ENCODE measurements at regions not wholly inside any gene's neighbourhood (a gene's known extent, or its start where the extent isn't known, plus 50 kb on each side); places are given as distances from the start of the nearest gene placed in this dataset.
"Not testable (repeated sequence)": the region's sequence is repeated elsewhere in the genome, so short reads cannot be mapped to it uniquely, and the experiment has no call there.

DNA sequence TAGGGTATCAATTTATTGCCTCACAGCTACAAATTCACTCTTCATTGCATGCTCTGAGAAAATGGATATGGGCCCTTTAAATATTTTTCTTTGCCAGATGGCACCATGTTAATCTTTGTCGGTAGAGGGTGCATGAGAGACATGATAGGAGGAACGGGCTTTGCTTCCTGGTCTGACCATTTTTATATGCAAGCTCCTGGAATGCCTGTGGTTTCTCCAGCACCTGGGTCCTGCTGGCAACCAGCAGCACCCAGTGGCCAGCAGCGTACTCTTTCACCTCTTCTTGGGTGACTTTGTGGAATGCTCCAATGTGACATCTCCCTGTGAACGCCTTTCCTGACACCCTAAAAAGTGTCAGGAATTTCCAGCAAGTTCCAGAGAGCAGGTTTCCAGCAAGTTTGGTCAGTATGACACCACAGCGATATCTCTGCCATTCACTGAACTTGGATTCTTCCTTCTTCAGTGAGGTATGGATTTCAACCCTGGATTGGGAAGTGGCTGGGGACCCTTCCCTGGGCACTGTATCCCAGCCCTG lies 140.3 kb upstream of the PGRMC2 start:
- Histone ChIP-seq H3K9me3 (ENCODE audit: control insufficient read depth, low read length) (peaks cover 3% of the 10 kb centered on the region), H3K27me3 (replicated peaks; ENCODE audit: control insufficient read depth, insufficient read depth, low read length) (no peaks in the 10 kb centered on the region), H3K36me3 (ENCODE audit: control insufficient read depth, insufficient read depth, low read length, severe bottlenecking) (no peaks in the 10 kb centered on the region), H3K4me1 (ENCODE audit: control insufficient read depth, insufficient read depth, low read length) (peaks cover 34% of the 10 kb centered on the region), H3K4me3 (ENCODE audit: low read length) (peak overlapping the region; percentile 55), H3K9ac (ENCODE audit: low read length) (peak overlapping the region; percentile 56)
- peak; percentile 75 for DNase-seq (ENCODE audit: low read depth)

- Histone ChIP-seq H3K4me1 (ENCODE audit: control insufficient read depth, insufficient read depth, low read length) (peaks cover 34% of the 10 kb centered on the region), H3K36me3 (ENCODE audit: control insufficient read depth, insufficient read depth, low read length, severe bottlenecking) (no peaks in the 10 kb centered on the region), H3K27me3 (replicated peaks; ENCODE audit: control insufficient read depth, insufficient read depth, low read length) (no peaks in the 10 kb centered on the region), H3K9me3 (ENCODE audit: control insufficient read depth, low read length) (peaks cover 3% of the 10 kb centered on the region), H3K9ac (ENCODE audit: low read length) (peak overlapping the region; percentile 58), H3K4me3 (ENCODE audit: low read length) (peak overlapping the region; percentile 29)
- peak; percentile 30 for DNase-seq (ENCODE audit: low read depth)
Measured at GRCh38 chr4:128424527-128425497, 137.2 kb upstream of the PGRMC2 start.

DNA sequence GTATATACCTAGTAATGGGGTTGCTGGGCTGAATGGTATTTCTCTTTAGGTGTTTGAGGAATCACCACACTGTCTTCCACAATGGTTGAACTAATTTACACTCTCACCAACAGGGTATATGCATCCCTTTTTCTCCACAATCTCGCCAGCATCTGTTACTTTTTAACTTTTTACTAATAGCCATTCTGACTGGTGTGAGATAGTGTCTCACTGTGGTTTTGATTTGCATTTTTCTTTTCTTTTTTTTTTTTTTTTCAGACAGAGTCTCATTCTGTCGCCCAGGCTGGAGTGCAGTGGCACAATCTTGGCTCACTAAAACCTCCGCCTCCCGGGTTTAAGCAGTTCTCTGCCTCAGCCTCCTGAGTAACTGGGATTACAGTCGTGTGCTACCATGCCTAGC lies 134.7 kb upstream of the PGRMC2 start:
- peaks cover 30% of the 10 kb centered on the region for H3K4me1 ChIP-seq (ENCODE audit: control insufficient read depth, insufficient read depth, low read length)
- not testable (repeated sequence) for H3K27me3 ChIP-seq (replicated peaks; ENCODE audit: control insufficient read depth, insufficient read depth, low read length); H3K9ac ChIP-seq (ENCODE audit: low read length); DNase-seq (ENCODE audit: low read depth); H3K4me3 ChIP-seq (ENCODE audit: low read length); H3K9me3 ChIP-seq (ENCODE audit: control insufficient read depth, low read length); H3K36me3 ChIP-seq (ENCODE audit: control insufficient read depth, insufficient read depth, low read length, severe bottlenecking)

DNA sequence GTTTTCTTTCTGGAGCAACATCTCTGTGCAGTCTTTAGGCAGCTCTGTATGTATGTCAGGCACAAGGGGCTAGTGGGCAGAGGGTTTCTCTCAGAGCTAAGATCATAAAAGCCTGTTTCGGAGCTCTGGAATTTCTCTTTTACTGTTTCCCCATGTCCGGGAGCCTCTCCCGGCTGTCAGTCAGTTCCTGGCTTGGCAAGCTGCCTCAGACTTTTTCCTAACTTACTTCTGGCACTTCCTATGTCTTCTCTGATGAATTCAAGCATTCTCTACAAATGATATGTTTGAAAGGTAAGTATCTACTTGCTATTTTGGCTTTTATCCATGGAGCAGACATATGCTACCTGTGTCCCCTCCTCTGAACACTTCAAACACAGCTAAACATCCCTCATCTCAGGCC lies 129.3 kb upstream of the PGRMC2 start:
- Histone ChIP-seq H3K4me3 (ENCODE audit: low read length) (no peak overlapping the region), H3K4me1 (ENCODE audit: control insufficient read depth, insufficient read depth, low read length) (no peaks in the 10 kb centered on the region), H3K9ac (ENCODE audit: low read length) (no peak overlapping the region), H3K27me3 (replicated peaks; ENCODE audit: control insufficient read depth, insufficient read depth, low read length) (no peaks in the 10 kb centered on the region), H3K9me3 (ENCODE audit: control insufficient read depth, low read length) (peaks cover 7% of the 10 kb centered on the region), H3K36me3 (ENCODE audit: control insufficient read depth, insufficient read depth, low read length, severe bottlenecking) (no peaks in the 10 kb centered on the region)
- peak; percentile 8 for DNase-seq (ENCODE audit: low read depth)

GRCh38 chr4:128410037-128410436 lies 122.4 kb upstream of the PGRMC2 start:
- H3K9me3 ChIP-seq (ENCODE audit: control insufficient read depth, low read length) = peaks cover 11% of the 10 kb centered on the region
- H3K9ac ChIP-seq (ENCODE audit: low read length) = no peak overlapping the region
- no peak for DNase-seq (ENCODE audit: low read depth)
- no peaks in the 10 kb centered on the region for H3K27me3 ChIP-seq (replicated peaks; ENCODE audit: control insufficient read depth, insufficient read depth, low read length)
- H3K4me1 ChIP-seq (ENCODE audit: control insufficient read depth, insufficient read depth, low read length) = no peaks in the 10 kb centered on the region
- H3K4me3 ChIP-seq (ENCODE audit: low read length) = no peak overlapping the region
- no peaks in the 10 kb centered on the region for H3K36me3 ChIP-seq (ENCODE audit: control insufficient read depth, insufficient read depth, low read length, severe bottlenecking)

GRCh38 chr4:128403586-128403985 lies 116.0 kb upstream of the PGRMC2 start:
- H3K27me3 ChIP-seq (replicated peaks; ENCODE audit: control insufficient read depth, insufficient read depth, low read length) = no peaks in the 10 kb centered on the region
- H3K9ac ChIP-seq (ENCODE audit: low read length) = no peak overlapping the region
- no peak for DNase-seq (ENCODE audit: low read depth)
- peaks cover 2% of the 10 kb centered on the region for H3K9me3 ChIP-seq (ENCODE audit: control insufficient read depth, low read length)
- H3K36me3 ChIP-seq (ENCODE audit: control insufficient read depth, insufficient read depth, low read length, severe bottlenecking) = no peaks in the 10 kb centered on the region
- no peak overlapping the region for H3K4me3 ChIP-seq (ENCODE audit: low read length)
- H3K4me1 ChIP-seq (ENCODE audit: control insufficient read depth, insufficient read depth, low read length) = no peaks in the 10 kb centered on the region

- H3K4me3 ChIP-seq (ENCODE audit: low read length) = no peak overlapping the region
- H3K9me3 ChIP-seq (ENCODE audit: control insufficient read depth, low read length) = no peaks in the 10 kb centered on the region
- no peak for DNase-seq (ENCODE audit: low read depth)
Measured at GRCh38 chr4:128394778-128395177, 107.2 kb upstream of the PGRMC2 start.

GRCh38 chr4:128393101-128393704 lies 105.6 kb upstream of the PGRMC2 start:
- Histone ChIP-seq H3K4me1 (ENCODE audit: control insufficient read depth, insufficient read depth, low read length) (peaks cover 47% of the 10 kb centered on the region), H3K36me3 (ENCODE audit: control insufficient read depth, insufficient read depth, low read length, severe bottlenecking) (no peaks in the 10 kb centered on the region), H3K4me3 (ENCODE audit: low read length) (no peak overlapping the region), H3K27me3 (replicated peaks; ENCODE audit: control insufficient read depth, insufficient read depth, low read length) (no peaks in the 10 kb centered on the region), H3K9me3 (ENCODE audit: control insufficient read depth, low read length) (no peaks in the 10 kb centered on the region), H3K9ac (ENCODE audit: low read length) (peak overlapping the region; percentile 11)
- peak; percentile 70 for DNase-seq (ENCODE audit: low read depth)

More at GRCh38 chr4:128394778-128395177, 107.2 kb upstream of the PGRMC2 start:
- Histone ChIP-seq H3K4me1 (ENCODE audit: control insufficient read depth, insufficient read depth, low read length) (peaks cover 42% of the 10 kb centered on the region), H3K27me3 (replicated peaks; ENCODE audit: control insufficient read depth, insufficient read depth, low read length) (no peaks in the 10 kb centered on the region), H3K9ac (ENCODE audit: low read length) (peak overlapping the region; percentile 52), H3K36me3 (ENCODE audit: control insufficient read depth, insufficient read depth, low read length, severe bottlenecking) (no peaks in the 10 kb centered on the region)

DNA sequence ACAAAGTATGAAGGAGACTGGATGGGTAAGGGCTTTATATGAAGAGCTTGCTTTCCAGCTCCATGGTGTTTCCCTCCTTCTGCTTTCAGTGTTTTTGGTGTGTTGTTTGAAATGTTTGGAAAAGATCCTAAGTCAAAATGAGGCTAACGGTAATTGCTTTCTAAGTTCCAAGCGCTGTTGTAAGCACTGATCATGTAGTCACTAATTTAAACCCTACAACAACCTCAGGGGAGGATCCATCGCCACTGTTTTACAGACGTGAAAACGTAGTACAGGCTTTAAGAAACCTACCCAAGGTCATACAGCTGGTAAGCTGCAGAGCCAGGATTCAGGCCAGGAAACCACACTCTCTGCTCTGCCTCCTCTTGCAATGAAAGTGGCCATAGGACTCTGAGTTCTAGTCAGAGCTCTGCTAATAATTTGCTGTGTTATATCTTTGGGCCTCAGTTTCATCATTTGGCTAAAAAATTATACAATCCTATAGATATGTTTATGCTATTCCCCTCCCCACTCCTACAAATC lies 102.9 kb upstream of the PGRMC2 start:
- no peak overlapping the region for H3K9ac ChIP-seq (ENCODE audit: low read length)
- no peaks in the 10 kb centered on the region for H3K9me3 ChIP-seq (ENCODE audit: control insufficient read depth, low read length)
- peaks cover 68% of the 10 kb centered on the region for H3K4me1 ChIP-seq (ENCODE audit: control insufficient read depth, insufficient read depth, low read length)
- no peak for DNase-seq (ENCODE audit: low read depth)
- no peak overlapping the region for H3K4me3 ChIP-seq (ENCODE audit: low read length)
- H3K27me3 ChIP-seq (replicated peaks; ENCODE audit: control insufficient read depth, insufficient read depth, low read length) = no peaks in the 10 kb centered on the region
- H3K36me3 ChIP-seq (ENCODE audit: control insufficient read depth, insufficient read depth, low read length, severe bottlenecking) = no peaks in the 10 kb centered on the region

- Histone ChIP-seq H3K9me3 (ENCODE audit: control insufficient read depth, low read length) (no peaks in the 10 kb centered on the region), H3K4me1 (ENCODE audit: control insufficient read depth, insufficient read depth, low read length) (peaks cover 64% of the 10 kb centered on the region), H3K9ac (ENCODE audit: low read length) (no peak overlapping the region), H3K4me3 (ENCODE audit: low read length) (no peak overlapping the region), H3K36me3 (ENCODE audit: control insufficient read depth, insufficient read depth, low read length, severe bottlenecking) (no peaks in the 10 kb centered on the region), H3K27me3 (replicated peaks; ENCODE audit: control insufficient read depth, insufficient read depth, low read length) (no peaks in the 10 kb centered on the region)
- DNase-seq (ENCODE audit: low read depth) = no peak
Measured at GRCh38 chr4:128388796-128389195, 101.2 kb upstream of the PGRMC2 start.

GRCh38 chr4:128388352-128388630 lies 100.7 kb upstream of the PGRMC2 start:
- H3K9ac ChIP-seq (ENCODE audit: low read length) = no peak overlapping the region
- H3K9me3 ChIP-seq (ENCODE audit: control insufficient read depth, low read length) = no peaks in the 10 kb centered on the region
- H3K36me3 ChIP-seq (ENCODE audit: control insufficient read depth, insufficient read depth, low read length, severe bottlenecking) = no peaks in the 10 kb centered on the region
- H3K27me3 ChIP-seq (replicated peaks; ENCODE audit: control insufficient read depth, insufficient read depth, low read length) = no peaks in the 10 kb centered on the region
- no peak for DNase-seq (ENCODE audit: low read depth)
- peaks cover 60% of the 10 kb centered on the region for H3K4me1 ChIP-seq (ENCODE audit: control insufficient read depth, insufficient read depth, low read length)
- H3K4me3 ChIP-seq (ENCODE audit: low read length) = no peak overlapping the region

Data from adipocyte (in vitro differentiated cells).